DMS79 treated with DMSO at 0.1 percent for 48 hours (cell line): ENCODE measurements at regions not wholly inside any gene's neighbourhood (a gene's known extent, or its start where the extent isn't known, plus 50 kb on each side); places are given as distances from the start of the nearest gene placed in this dataset.
"Not testable (repeated sequence)": the region's sequence is repeated elsewhere in the genome, so short reads cannot be mapped to it uniquely, and the experiment has no call there.

Experiments used
- DNase-seq: peaks from one replicate; lab custom pipeline; 2025; lab: John Stamatoyannopoulos, UW

- DNase-seq, result no peak
Measured at GRCh38 chr7:13792208-13792607, 197.3 kb downstream of the ETV1 start.

- no peak for DNase-seq
Measured at GRCh38 chr7:13793926-13794325, 195.5 kb downstream of the ETV1 start.

- no peak for DNase-seq
Measured at GRCh38 chr7:13794581-13794980, 194.9 kb downstream of the ETV1 start.

- DNase-seq, result no peak
Measured at GRCh38 chr7:13797545-13797944, 191.9 kb downstream of the ETV1 start.

- DNase-seq, result no peak
Measured at GRCh38 chr7:13800694-13801448, 188.6 kb downstream of the ETV1 start.

GRCh38 chr7:13801669-13802068 lies 187.8 kb downstream of the ETV1 start:
- DNase-seq, result no peak

- DNase-seq, result no peak
Measured at GRCh38 chr7:13802651-13803050, 186.8 kb downstream of the ETV1 start.

- no peak for DNase-seq
Measured at GRCh38 chr7:13803134-13803533, 186.3 kb downstream of the ETV1 start.

GRCh38 chr7:13806089-13806867 lies 183.2 kb downstream of the ETV1 start:
- not testable (repeated sequence) for DNase-seq

- not testable (repeated sequence) for DNase-seq
Measured at GRCh38 chr7:13817230-13817629, 172.2 kb downstream of the ETV1 start.

GRCh38 chr7:13821152-13821787 lies 168.2 kb downstream of the ETV1 start:
- no peak for DNase-seq

GRCh38 chr7:13822678-13823077 lies 166.8 kb downstream of the ETV1 start:
- no peak for DNase-seq

GRCh38 chr7:13826752-13827151 lies 162.7 kb downstream of the ETV1 start:
- DNase-seq, result no peak

GRCh38 chr7:13827716-13828115 lies 161.8 kb downstream of the ETV1 start:
- DNase-seq, result no peak

- DNase-seq, result no peak
Measured at GRCh38 chr7:13829231-13829630, 160.2 kb downstream of the ETV1 start.

- no peak for DNase-seq
Measured at GRCh38 chr7:13829914-13830900, 159.3 kb downstream of the ETV1 start.

GRCh38 chr7:13832346-13832745 lies 157.1 kb downstream of the ETV1 start:
- no peak for DNase-seq

- no peak for DNase-seq
Measured at GRCh38 chr7:13834328-13834761, 155.1 kb downstream of the ETV1 start.

- no peak for DNase-seq
Measured at GRCh38 chr7:13835442-13835841, 154.0 kb downstream of the ETV1 start.

- DNase-seq, result no peak
Measured at GRCh38 chr7:13839063-13839462, 150.4 kb downstream of the ETV1 start.
